HG03439 (cell line): ENCODE measurements at regions not wholly inside any gene's neighbourhood (a gene's known extent, or its start where the extent isn't known, plus 50 kb on each side); places are given as distances from the start of the nearest gene placed in this dataset.

Experiments used
- ATAC-seq: cut with Tn5 transposase; IDR thresholded peaks from one replicate; pipeline ENCODE4 v1.9.1; 2021; ENCODE audit warnings: mild to moderate bottlenecking, moderate library complexity; ENCODE audit not compliant: unreplicated experiment

DNA sequence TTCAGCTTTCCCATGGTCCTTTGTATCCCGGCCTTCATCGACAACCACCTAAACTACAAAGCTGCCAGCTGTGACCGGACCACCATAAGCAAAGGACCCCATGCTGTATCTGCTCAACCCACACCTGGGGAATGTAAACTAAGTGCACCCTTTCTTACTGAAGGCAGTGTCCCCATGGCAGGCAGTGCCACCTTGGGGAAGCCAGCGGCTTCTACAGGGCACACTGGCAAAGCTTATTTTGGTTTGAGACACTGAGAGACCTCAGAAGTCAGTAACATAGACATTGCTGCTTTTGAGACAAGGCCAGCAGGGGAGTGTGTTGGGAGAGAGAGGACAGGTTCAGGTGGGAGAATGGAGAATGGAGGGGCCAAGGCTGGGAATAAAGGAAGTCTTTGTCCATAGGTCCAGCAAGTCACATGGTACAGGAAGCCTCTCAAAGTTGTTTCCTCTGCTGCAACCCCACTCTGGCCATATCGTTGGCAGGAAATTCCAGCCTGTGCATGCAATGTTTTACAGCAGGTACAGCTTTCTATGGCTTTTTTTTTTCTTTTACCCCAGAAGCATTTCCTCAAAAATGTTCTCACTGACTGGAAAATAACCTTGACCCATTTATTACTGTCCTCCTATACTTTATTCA, 85.9 kb upstream of the NPVF start:
- no peak for ATAC-seq

DNA sequence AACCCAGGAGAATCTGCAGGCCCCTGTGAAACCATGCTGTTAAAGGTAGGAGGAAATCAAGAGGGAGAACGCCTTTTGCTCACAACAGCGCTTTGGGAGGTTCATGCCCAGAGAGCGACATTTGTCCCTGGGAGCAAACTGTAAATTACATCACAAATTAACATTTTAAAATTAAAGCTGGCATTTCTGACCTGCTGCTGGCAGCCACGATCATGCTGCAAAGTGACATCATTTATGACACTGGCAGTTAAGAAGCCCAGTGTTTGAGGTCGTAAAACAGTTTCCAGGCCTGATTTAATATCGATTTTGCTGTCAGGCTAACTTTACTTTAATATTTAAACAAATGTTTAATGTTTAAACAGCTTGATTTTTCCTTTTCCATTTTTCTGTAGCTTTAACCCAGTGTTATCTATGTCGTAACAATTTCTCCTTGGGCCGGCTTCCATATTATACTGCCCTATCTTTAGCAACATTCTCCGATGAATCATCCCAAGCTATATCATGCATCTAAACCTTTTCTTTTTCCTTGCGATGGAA, 86.5 kb upstream of the NPVF start:
- no peak for ATAC-seq

DNA sequence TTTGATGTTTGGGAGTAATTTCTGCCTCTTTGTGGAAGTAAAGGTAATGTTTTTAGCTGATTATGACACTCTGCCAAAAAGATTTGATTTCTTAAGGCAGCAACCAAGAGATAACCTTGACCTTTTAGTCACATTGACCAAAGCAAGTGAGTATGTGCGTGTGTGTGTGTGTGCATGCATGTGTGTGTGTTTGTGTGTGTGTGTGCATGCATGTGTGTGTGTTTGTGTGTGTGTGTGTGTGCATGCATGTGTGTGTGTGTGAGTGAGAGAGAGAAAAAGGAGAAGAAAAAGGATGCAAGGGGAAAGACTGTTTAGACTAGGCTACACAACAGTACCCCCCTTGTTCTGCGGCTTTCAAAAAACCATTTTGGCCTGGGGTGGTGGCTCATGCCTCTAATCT, 88.1 kb upstream of the NPVF start:
- ATAC-seq = no peak

DNA sequence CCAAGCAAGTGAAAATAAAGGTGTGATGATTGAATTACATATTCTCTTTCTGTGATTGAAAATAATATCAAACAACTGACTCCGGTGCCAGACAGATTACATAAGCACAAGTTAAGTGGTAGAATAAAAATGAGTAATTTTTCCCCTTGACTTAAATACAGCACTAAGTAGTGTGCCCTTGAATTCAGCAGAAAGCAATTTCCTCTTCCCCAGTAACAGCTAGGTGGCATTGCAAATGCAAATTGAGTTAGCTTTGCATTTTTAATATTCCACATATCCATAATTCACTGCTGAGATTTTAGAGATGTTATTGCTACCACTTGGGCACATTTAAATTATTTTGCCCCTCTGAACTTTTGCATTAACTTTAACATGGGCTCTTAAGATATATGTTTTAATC, 89.8 kb upstream of the NPVF start:
- no peak for ATAC-seq

DNA sequence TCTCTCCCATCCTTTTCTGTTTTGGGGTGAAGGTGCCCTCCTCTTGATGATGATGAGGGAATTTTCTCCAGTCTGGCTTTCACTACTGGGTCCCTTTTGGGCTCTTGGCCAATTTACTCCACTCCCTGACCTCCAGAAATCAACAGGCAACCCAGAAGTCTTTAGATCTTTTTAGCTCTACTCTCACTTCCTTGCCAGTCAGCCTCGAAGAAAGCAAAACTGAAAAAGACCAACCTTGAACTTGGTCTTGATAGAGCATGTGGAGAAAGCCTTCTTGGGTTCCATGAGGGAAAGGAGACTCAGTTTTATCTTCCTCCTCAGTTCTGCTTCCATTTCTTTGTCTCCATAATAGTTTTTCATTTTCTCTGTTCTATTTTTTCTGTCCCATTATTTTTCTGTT, 91.4 kb upstream of the NPVF start:
- no peak for ATAC-seq

DNA sequence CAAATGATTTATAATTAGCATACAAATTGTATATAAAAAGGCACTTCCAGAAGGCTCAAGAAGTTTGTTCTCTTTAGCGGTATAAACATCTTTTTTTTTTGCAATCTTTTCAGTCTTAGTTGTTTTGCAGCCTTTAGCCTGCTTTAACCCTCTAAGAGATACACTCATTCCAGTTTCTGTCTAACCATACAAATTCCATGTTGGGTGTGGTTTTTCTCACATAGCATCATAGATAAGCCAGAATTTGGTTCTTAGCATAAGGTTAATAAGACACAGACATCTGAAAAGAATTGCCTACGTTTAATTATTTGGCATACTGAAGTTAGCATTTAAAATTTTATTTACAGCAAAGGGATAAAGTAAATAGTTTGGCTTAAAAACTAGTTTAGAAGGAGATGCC, 92.5 kb upstream of the NPVF start:
- ATAC-seq = no peak

DNA sequence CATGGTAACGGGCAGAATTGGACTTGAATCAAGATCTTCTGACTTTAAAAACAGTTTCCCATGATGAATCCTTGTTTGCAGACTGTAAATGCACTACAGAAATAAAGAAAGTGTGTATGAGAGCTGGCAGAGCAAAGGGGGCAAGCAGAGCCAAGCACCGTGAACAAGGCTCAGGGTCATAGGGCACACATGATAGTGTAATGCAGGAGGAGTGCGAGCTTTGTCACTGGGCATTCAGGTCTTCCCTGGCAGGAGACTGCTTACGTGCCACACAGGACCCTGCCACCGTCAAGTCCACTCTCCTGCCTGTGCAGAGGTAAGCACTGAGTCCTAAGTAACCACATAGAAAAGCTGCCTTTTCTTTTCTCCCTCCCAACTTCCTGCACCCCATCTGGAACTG, 93.1 kb upstream of the NPVF start:
- ATAC-seq = no peak

DNA sequence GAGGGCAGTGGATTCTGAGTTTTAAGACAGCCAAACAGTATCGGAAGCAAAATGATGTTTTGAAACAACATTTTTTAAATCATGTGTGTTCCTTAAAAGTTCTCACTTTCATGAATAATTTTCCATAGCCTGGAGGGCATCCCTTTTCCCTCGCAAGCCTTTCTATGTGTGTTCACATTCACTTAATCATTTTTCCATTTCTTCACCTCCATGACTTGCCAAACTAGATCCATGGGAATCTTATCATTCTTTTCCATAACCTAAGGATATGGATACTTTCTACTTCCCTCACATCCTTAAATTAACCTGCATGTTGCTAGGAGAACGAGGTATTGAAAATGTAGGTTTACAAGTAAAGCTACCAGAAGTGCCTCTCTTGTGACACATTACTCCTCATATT, 94.2 kb upstream of the NPVF start:
- no peak for ATAC-seq

DNA sequence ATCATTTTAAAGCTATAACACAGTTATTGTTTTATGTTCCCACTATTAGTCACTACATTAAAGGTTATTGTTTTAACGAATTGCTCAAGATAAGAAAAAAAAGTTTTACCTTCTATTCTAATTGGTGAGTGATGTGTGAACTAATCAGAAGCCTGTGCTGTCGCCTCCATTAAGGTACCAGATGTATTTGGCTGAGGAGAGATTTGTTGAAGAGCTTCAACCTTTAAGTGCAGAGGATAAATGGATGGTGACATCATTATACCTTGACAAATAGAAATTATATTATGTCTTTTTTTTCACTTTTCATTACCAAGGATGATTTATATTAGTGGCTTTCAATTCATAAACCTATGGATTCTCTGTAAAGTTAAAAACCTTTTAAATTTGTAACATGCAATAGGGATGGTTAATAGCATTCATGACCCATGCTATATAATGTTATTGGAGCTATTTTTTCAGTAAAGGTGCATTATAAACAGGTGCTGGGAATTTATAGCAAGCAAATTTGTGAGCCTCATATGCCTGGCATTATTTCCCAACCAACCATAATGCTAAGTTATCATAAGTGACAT, 97.0 kb upstream of the NPVF start:
- ATAC-seq = no peak

DNA sequence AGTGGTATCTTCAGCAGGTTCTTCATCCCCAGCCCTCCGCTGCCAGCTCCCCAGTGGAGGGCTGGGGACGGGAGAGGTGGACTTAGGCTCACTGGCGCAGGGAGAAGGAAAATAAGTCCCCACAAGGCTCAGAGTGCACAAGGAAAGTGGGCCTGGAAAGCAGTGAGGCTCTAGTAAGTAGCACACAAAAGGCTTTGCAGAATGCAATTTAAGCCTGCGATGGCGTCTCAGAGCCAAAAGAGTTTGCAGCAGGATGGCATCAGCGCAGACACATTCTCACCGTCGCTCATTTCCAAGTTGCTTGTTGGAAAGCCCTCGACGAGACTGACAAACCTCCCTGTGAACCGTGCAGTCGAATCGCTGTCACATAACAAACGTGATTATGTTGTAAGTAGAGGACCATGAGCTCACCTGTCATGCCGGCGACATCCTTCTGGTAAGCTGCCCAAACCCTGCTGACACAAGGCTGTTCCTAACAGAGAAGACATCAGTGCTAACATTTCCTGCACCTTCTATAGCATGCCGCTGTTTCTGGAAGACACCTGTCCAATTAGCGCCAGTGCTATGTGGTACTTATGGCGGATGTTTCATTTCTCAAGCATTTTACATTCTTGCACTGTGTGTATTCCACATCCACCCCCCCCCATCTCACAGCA, 98.3 kb upstream of the NPVF start:
- no peak for ATAC-seq

DNA sequence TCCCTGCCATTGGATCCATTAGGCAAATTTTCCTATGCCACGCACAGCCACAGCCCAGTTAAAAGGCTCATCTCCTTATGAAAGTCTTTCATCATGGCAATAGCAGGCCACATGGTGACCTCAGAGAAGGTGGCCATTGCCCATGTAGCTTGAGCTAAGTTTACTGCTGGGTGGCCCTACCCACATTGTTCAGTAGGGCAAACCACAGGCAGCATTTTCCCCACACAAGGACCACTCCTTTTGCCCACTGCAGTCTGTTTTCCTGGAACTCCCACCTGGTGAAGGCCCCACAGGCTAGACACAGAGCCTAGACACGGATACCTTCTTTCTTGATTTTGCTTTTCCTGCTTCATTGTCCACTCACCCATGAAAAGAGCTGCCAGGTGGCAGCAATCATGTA, 101.5 kb upstream of the NPVF start:
- no peak for ATAC-seq

DNA sequence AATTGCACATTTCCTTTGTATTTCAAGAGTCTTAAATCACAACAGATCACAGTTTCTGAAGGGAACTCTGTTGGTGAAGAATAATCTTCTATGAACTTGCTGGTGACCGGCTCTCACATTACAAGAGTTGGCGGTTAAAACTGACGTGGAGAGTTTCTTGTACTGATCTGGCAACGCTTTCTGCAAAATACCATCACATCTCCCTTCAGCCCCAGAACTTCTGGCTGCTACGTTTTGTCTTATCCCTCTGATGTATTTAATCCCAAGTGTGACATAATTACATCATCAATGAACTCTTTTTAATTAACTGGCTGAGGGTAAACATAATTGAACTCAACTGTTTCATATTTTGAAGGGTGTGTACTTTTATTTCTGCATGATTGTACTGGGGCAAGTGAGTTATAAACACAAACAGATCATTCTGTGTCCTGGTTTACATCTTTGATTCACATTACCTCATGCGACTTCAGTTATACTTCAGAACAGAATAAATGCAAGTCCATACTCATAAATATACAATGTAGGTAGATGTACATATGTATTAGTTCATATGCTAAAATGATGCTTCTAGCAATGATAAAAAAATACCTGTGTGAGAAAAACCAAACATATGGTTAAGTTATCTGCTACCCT, 105.1 kb upstream of the NPVF start:
- no peak for ATAC-seq

DNA sequence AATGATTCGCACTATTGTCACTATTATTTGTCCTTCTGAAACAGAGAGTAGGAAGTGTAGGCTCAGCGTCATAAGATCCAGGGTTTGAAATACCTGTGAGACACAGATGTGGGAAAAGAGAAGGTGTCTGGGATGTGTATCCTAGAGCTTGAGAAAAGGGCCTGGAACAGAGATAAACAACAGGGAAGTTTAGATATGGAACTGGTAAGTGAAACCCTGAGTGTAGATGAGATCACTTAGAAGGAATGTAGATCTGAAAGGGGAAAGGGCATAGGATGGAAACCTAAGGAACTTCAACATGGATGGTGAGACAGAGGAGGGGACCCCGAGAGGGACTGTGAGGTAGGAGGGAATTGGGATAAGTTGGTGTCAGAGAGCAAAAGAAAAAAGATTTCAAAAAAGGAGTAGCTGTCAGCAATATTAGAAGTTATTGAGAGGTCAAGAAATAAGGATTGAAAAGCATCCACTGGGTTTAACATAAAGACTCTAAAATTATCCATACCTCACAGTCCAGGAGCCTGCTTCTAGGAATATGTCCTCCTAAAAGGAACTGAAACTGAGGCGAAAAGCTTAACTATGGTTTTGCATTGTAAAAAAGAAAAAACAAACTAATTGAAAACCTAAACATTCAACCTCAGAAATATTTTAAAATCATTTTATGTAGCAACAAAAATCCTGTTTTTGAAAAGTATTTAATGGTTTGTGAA, 119.2 kb upstream of the NPVF start:
- ATAC-seq = no peak

DNA sequence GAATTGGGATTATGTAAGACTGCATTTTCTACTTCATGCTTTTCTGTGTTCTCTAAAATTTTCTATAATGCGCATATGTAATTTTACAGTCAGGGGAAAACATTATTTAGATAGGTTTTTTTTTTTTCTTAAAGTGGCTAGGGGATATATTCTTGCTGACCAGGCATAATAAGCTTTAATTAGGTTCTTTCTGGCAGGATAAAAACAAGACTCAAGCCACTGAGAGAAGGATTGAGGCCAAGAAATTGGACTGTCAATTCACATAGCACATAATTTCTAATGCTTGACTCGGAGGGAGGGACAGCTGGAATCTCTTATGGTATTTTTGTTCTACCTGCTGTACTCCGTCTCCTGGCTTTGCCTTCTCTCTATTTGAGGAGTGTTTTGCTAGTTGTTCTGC, 119.8 kb upstream of the NPVF start:
- no peak for ATAC-seq

DNA sequence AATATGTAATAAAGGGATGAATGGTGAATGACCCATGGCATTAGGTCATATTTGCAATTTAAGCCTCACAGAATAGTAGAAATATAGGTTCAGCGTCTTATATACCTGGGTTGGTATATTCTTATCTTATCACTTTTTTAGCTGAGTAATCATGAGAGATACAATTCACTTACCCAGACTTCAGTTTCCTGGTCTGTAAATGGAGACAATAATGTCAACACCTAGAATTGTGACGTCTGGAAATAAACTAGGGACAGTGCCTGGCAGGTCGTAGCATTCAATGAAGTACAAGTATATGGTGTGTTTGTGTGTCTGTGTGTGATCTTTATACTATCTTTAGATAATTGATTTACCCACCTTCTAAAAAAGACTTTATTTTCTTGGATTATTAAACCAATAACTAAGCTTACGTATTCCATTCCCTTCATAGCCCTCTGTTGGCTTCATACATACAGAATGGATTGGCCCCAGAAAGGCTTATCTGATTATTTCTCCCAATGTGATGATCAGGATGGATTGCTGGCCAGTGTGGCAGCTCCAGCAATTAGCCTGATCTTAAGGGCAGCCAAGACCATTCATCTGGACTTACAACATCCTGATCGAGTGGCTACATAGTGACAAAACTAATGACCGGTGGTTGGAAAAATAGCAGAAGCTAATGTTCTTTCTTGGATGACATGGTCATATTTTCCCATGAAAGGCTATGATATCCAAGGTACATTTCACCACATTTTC, 121.2 kb upstream of the NPVF start:
- ATAC-seq = no peak

DNA sequence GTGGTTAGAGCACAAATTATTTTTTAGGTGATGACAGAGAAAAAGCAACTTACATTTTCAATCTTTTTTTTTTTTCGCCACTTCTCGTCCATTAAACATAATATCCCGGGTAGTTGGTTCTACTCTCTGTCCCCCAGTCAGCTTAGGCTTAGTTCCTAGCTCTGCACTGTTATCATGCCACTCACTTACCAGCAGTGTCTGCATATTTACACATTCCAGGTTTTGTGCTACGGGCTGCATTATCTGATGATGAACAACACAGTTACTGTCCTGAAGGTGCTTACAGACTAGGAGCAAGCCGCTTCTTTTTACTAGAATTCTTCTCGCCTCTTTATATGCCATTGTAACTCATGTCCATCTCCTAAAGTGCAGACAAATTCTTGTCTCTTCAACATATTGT, 121.8 kb upstream of the NPVF start:
- no peak for ATAC-seq

DNA sequence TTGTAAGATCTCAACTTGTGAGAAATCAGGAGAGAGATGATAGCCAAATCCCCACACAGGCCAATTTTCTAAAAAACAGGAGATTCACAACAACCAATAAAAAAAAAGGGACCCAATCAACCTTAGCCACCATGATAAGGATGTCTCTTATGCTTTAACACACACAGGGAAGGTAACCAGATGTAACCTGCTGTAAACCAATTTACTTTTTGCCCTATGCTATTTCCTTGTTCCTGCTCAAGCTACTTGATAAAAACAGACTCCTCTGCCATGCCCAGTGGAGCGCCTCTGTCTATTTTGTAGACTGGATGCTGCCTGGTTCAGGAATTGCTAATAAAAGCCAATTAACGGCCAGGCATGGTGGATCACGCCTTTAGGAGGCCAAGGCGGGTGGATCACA, 123.5 kb upstream of the NPVF start:
- no peak for ATAC-seq

DNA sequence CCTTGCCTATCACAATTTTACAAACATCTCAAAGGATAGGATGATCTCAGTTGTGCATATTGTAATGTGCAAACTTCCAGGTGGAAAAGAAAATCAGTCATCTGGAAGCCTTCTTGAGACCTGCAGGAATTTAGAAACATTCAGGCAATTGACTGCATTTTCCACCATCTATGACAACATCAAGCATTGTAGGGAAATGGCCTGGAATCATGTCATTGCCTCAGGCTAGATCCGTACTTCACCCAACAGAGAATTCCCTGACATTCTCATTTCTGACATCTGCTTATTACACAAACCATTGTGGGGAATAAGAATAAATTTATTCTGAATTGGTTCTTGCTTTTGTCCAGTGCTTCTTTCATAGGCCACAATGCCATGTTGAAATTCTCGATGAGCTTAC, 124.9 kb upstream of the NPVF start:
- ATAC-seq = no peak

DNA sequence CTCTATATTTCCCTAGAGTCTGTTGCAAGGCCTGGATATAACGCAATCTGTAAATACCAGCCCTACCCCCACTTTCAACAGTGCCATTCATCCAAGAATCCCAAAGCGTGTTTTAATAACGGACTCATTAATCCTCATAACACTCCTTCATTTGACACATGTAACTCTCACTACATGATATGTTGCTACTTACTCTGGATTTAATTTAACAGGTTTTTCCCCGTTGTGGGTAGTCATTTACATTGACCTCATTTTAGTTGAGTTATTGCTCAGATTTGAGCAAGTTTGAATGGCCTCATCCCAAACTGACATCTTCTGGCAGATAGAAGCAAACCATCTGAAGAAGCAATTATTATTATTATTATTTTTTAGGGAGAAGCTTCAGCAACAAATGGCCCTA, 125.4 kb upstream of the NPVF start:
- ATAC-seq = no peak

DNA sequence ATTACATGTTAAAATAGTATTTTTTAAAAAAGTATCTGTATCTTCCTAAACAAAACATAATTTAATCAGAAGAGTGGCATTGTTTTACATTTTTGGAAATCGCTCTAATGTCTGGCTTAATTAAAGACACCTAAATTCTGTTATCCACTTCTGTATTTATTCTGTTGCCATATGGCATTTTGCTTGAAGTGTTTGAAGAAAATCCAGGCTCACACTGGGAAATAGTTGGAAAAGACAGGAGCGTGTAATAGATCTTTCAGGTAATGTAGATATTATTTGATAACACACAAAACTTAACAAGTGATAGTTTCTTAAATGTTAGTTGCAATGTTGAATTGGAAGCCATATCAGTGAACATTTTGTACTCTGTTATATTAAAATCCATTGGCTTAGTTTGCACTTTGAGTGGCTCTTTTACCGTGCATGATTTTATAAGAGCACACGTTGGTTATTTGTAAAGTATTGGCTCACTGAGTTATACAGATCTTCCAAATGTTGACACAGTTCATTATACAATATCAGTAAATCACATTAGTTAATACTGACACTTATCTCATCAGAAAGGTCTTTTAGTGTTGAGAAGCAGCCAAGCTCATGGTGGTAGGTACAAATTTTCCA, 128.4 kb upstream of the NPVF start:
- ATAC-seq = no peak
